Keratinocyte (primary cell): ENCODE measurements at regions not wholly inside any gene's neighbourhood (a gene's known extent, or its start where the extent isn't known, plus 50 kb on each side); places are given as distances from the start of the nearest gene placed in this dataset.

Experiments
- DNase-seq: peaks from one replicate; pipeline ENCODE4 v3.0.0-alpha.2; 2011; ENCODE audit warnings: low read depth, missing footprints, low spot score
- FAIRE-seq: peaks from 2 replicates; lab custom pipeline; 2011; peaks lifted over from hg19 to GRCh38; lab: Jason Lieb, UNC
- H2AFZ ChIP-seq: 2 replicates; pipeline ENCODE4 v1.6.0; 2012; ENCODE audit warnings: low read length, control low read depth, inconsistent platforms; ENCODE audit not compliant: control insufficient read depth
- H3K27ac ChIP-seq: 2 replicates; pipeline ENCODE4 v1.5.1; 2011; ENCODE audit warnings: low read length; ENCODE audit not compliant: control insufficient read depth, insufficient read depth
- H3K27me3 ChIP-seq: 3 replicates; pipeline ENCODE4 v1.6.0; 2011; ENCODE audit warnings: low read length; ENCODE audit not compliant: control insufficient read depth, insufficient read depth; ENCODE audit errors: extremely low read depth
- H3K36me3 ChIP-seq, 2 experiments: 2 replicates in 1 of 2; 3 replicates in 1 of 2; pipeline ENCODE4 v1.5.1; 2011; ENCODE audit warnings: low read length in 2 of 2, mild to moderate bottlenecking in 1 of 2; ENCODE audit not compliant: control insufficient read depth in 2 of 2, insufficient read depth in 2 of 2; ENCODE audit errors: extremely low read depth in 1 of 2
- H3K4me1 ChIP-seq: 3 replicates; pipeline ENCODE4 v1.5.1; 2011; ENCODE audit warnings: low read length; ENCODE audit not compliant: control insufficient read depth, insufficient read depth; ENCODE audit errors: extremely low read depth
- H3K4me2 ChIP-seq: 3 replicates; pipeline ENCODE4 v1.6.0; 2011; ENCODE audit warnings: low read depth, low read length; ENCODE audit not compliant: control insufficient read depth, insufficient read depth; ENCODE audit errors: extremely low read depth
- H3K4me3 ChIP-seq, 3 experiments: fragments of 200-600 bp in 1 of 3; sonication (generic) in 1 of 3; 2 replicates in 2 of 3; 3 replicates in 1 of 3; pipeline ENCODE4 v1.5.1; 2011 to 2016; ENCODE audit warnings: low read length in 3 of 3, mild to moderate bottlenecking in 3 of 3, control low read depth in 2 of 3, inconsistent platforms in 1 of 3, low read depth in 1 of 3, mixed read lengths in 1 of 3, mixed run types in 1 of 3, moderate library complexity in 1 of 3; ENCODE audit not compliant: control insufficient read depth in 2 of 3, insufficient read depth in 2 of 3; ENCODE audit errors: extremely low read depth in 1 of 3
- H3K79me2 ChIP-seq: 2 replicates; pipeline ENCODE4 v1.6.0; 2012; ENCODE audit warnings: low read length; ENCODE audit not compliant: control insufficient read depth, insufficient read depth
- H3K9ac ChIP-seq: 3 replicates; pipeline ENCODE4 v1.6.0; 2011; ENCODE audit warnings: low read length; ENCODE audit not compliant: control insufficient read depth, insufficient read depth; ENCODE audit errors: extremely low read depth
- H3K9me1 ChIP-seq: 3 replicates; pipeline ENCODE4 v1.6.0; 2011; ENCODE audit warnings: low read length; ENCODE audit not compliant: control insufficient read depth, insufficient read depth; ENCODE audit errors: extremely low read depth
- H3K9me3 ChIP-seq: 2 replicates; pipeline ENCODE4 v1.5.1; 2012; ENCODE audit warnings: low read depth, low read length; ENCODE audit not compliant: control insufficient read depth
- H4K20me1 ChIP-seq: 3 replicates; pipeline ENCODE4 v1.6.0; 2011; ENCODE audit warnings: low read length; ENCODE audit not compliant: control insufficient read depth, insufficient read depth; ENCODE audit errors: extremely low read depth
- EZH2 ChIP-seq: IDR thresholded peaks from one replicate; pipeline ENCODE4 v1.6.1; 2012; ENCODE audit warnings: inconsistent platforms, mild to moderate bottlenecking, low read length, moderate library complexity
- dilution Hi-C: fragments of 300-500 bp; cut with MboI; formaldehyde crosslinking; loops from one replicate; pipeline ENCODE4 v1.7.0; 2020; ENCODE audit warnings: low sequenced_read_pairs; ENCODE audit not compliant: extremely low pct_ligation_motif_present
- TF ChIP-seq, protein P1 (sequence below), 3 experiments: IDR thresholded peaks in 1 of 3; conservative IDR thresholded peaks in 1 of 3; optimal IDR thresholded peaks in 1 of 3; 2 replicates in 2 of 3; 3 replicates in 1 of 3; pipeline versions ENCODE3 to v1.5.1; 2011; ENCODE audit warnings: low read length in 3 of 3, mild to moderate bottlenecking in 3 of 3, moderate library complexity in 2 of 3, control low read depth in 1 of 3, inconsistent platforms in 1 of 3; ENCODE audit not compliant: insufficient read depth in 2 of 3; ENCODE audit errors: extremely low read depth in 1 of 3

DNA sequence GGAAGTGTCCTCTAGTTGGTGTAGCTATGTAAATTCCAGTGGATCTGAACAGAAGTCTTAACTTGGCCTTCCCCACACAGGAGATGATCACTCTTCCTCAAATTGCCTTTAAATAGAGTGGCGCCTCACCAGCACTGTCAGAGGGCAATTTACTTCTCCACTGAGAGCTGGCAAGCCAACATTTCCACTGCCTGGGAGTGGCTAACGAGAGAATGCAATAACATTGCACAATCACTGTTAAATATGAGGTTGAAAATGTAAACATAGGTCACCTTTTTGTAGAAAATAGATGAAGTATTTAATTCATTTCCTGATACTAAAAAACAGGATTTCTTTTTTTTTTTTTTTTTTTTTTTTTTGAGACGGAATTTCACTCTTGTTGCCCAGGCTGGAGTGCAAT lies 55.4 kb upstream of the UBL3 start:
- Histone ChIP-seq H3K27ac (no peak overlapping the region), H3K27me3 (no peaks in the 10 kb centered on the region), H3K36me3 (no peaks in the 10 kb centered on the region), H3K4me1 (peaks cover 43% of the 10 kb centered on the region), H3K79me2 (no peaks in the 10 kb centered on the region), H4K20me1 (no peaks in the 10 kb centered on the region), H3K4me3 (no peak overlapping the region), H3K4me2 (no peak overlapping the region), H2AFZ (no peak overlapping the region), H3K9me3 (no peaks in the 10 kb centered on the region), H3K9me1 (no peaks in the 10 kb centered on the region), H3K9ac (no peak overlapping the region)
- dilution Hi-C loops, result no loop called here
- DNase-seq (no peak), FAIRE-seq (no peak)
- no peak for TF ChIP-seq EZH2
- TF ChIP-seq, protein P1, sequence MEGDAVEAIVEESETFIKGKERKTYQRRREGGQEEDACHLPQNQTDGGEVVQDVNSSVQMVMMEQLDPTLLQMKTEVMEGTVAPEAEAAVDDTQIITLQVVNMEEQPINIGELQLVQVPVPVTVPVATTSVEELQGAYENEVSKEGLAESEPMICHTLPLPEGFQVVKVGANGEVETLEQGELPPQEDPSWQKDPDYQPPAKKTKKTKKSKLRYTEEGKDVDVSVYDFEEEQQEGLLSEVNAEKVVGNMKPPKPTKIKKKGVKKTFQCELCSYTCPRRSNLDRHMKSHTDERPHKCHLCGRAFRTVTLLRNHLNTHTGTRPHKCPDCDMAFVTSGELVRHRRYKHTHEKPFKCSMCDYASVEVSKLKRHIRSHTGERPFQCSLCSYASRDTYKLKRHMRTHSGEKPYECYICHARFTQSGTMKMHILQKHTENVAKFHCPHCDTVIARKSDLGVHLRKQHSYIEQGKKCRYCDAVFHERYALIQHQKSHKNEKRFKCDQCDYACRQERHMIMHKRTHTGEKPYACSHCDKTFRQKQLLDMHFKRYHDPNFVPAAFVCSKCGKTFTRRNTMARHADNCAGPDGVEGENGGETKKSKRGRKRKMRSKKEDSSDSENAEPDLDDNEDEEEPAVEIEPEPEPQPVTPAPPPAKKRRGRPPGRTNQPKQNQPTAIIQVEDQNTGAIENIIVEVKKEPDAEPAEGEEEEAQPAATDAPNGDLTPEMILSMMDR (optimal IDR thresholded peaks at IDR 0.05 in 1 of 3, IDR thresholded peaks at IDR 0.05 in 1 of 3, conservative IDR thresholded peaks at IDR 0.05 in 1 of 3; ENCODE audit: extremely low read depth in 1 of 3, insufficient read depth in 2 of 3, low read length in 3 of 3), result no peak

DNA sequence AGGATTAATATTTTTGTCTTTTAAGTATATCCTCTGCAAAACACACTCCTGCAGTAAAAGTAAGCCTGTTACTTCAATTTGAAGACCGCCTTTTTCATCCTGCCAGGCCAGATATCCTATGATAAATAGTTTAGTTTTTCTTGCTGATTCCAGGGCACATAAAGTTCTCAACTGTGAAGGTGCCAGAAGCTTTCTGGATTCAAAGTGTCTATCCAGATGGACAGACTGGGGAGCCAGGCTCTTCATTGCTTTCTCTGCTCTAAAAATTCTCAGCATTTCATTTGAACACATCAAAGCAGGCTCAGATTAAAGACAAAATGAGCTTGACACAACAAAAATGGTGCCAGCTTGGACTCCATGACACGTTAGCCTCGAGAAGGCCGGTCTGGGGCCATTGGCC lies 53.6 kb upstream of the UBL3 start:
- H3K36me3 ChIP-seq, result no peaks in the 10 kb centered on the region
- no peaks in the 10 kb centered on the region for H4K20me1 ChIP-seq
- no peak overlapping the region for H2AFZ ChIP-seq
- no peak for FAIRE-seq
- H3K4me1 ChIP-seq, result peaks cover 31% of the 10 kb centered on the region
- no peaks in the 10 kb centered on the region for H3K79me2 ChIP-seq
- TF ChIP-seq, protein P1 (optimal IDR thresholded peaks at IDR 0.05 in 1 of 3, IDR thresholded peaks at IDR 0.05 in 1 of 3, conservative IDR thresholded peaks at IDR 0.05 in 1 of 3; ENCODE audit: extremely low read depth in 1 of 3, insufficient read depth in 2 of 3, low read length in 3 of 3), result no peak
- TF ChIP-seq EZH2, result no peak
- no peak overlapping the region for H3K9ac ChIP-seq
- no peaks in the 10 kb centered on the region for H3K9me3 ChIP-seq
- no peaks in the 10 kb centered on the region for H3K27me3 ChIP-seq
- dilution Hi-C loops, result no loop called here
- no peak overlapping the region for H3K4me3 ChIP-seq
- no peak overlapping the region for H3K27ac ChIP-seq
- H3K9me1 ChIP-seq, result no peaks in the 10 kb centered on the region
- no peak overlapping the region for H3K4me2 ChIP-seq
- no peak for DNase-seq
